T-helper 9 cell (primary cell): ENCODE measurements at regions not wholly inside any gene's neighbourhood (a gene's known extent, or its start where the extent isn't known, plus 50 kb on each side); places are given as distances from the start of the nearest gene placed in this dataset.

Source experiments
- DNase-seq: peaks from one replicate; pipeline ENCODE4 v3.0.0-alpha.2; 2020

- no peak for DNase-seq
Observed at GRCh38 chr20:60934724-60935123, 317.3 kb upstream of the CDH4 start.

GRCh38 chr20:60935971-60936370, 316.1 kb upstream of the CDH4 start:
- DNase-seq = no peak

- no peak for DNase-seq
Observed at GRCh38 chr20:60937585-60937984, 314.5 kb upstream of the CDH4 start.

GRCh38 chr20:60941379-60941778, 310.7 kb upstream of the CDH4 start:
- no peak for DNase-seq

GRCh38 chr20:60947819-60948218, 304.2 kb upstream of the CDH4 start:
- no peak for DNase-seq

- DNase-seq = no peak
Observed at GRCh38 chr20:60948224-60948623, 303.8 kb upstream of the CDH4 start.

GRCh38 chr20:60950561-60950960, 301.5 kb upstream of the CDH4 start:
- no peak for DNase-seq

GRCh38 chr20:60950974-60951373, 301.1 kb upstream of the CDH4 start:
- no peak for DNase-seq

GRCh38 chr20:60952861-60953260, 299.2 kb upstream of the CDH4 start:
- DNase-seq = no peak

- DNase-seq = no peak
Observed at GRCh38 chr20:60953321-60953720, 298.7 kb upstream of the CDH4 start.

GRCh38 chr20:60955706-60956105, 296.4 kb upstream of the CDH4 start:
- DNase-seq = no peak

- no peak for DNase-seq
Observed at GRCh38 chr20:60956194-60956593, 295.9 kb upstream of the CDH4 start.

- DNase-seq = no peak
Observed at GRCh38 chr20:60957621-60958020, 294.4 kb upstream of the CDH4 start.

- no peak for DNase-seq
Observed at GRCh38 chr20:60959971-60960370, 292.1 kb upstream of the CDH4 start.

- DNase-seq = no peak
Observed at GRCh38 chr20:60960500-60960899, 291.6 kb upstream of the CDH4 start.

GRCh38 chr20:60961551-60961950, 290.5 kb upstream of the CDH4 start:
- no peak for DNase-seq

GRCh38 chr20:60962367-60963045, 289.6 kb upstream of the CDH4 start:
- no peak for DNase-seq

- no peak for DNase-seq
Observed at GRCh38 chr20:60963146-60963545, 288.9 kb upstream of the CDH4 start.

GRCh38 chr20:60964911-60965310, 287.1 kb upstream of the CDH4 start:
- no peak for DNase-seq

GRCh38 chr20:60966031-60966430, 286.0 kb upstream of the CDH4 start:
- no peak for DNase-seq

- DNase-seq = no peak
Observed at GRCh38 chr20:60966766-60967165, 285.3 kb upstream of the CDH4 start.

GRCh38 chr20:60967431-60968316, 284.4 kb upstream of the CDH4 start:
- DNase-seq = no peak

- no peak for DNase-seq
Observed at GRCh38 chr20:60968853-60969720, 283.0 kb upstream of the CDH4 start.
